Liver (tissue), 8 donors: ENCODE measurements at regions not wholly inside any gene's neighbourhood (a gene's known extent, or its start where the extent isn't known, plus 50 kb on each side); places are given as distances from the start of the nearest gene placed in this dataset.

Experiments
- DNase-seq: peaks from one replicate; pipeline ENCODE4 v3.0.0-alpha.2; 2017; ENCODE audit warnings: low spot score
- H3K27ac ChIP-seq, 2 donors: one replicate each; pipeline ENCODE4 v1.7.0; 2013; ENCODE audit warnings: inconsistent platforms in 2 of 2, low read length in 2 of 2, control low read depth in 1 of 2, low read depth in 1 of 2, mild to moderate bottlenecking in 1 of 2
- H3K27me3 ChIP-seq, 4 donors: one replicate each; pipeline versions ENCODE4 v1.6.1 to v1.7.0; 2013; ENCODE audit warnings: low read length in 3 of 4, inconsistent platforms in 1 of 4, mild to moderate bottlenecking in 1 of 4, moderate library complexity in 1 of 4; ENCODE audit not compliant: control insufficient read depth in 4 of 4, insufficient read depth in 4 of 4
- H3K36me3 ChIP-seq, 4 donors: one replicate each; pipeline versions ENCODE4 v1.6.1 to v1.7.0; 2013; ENCODE audit warnings: low read length in 3 of 4, mild to moderate bottlenecking in 3 of 4, low read depth in 1 of 4, moderate library complexity in 1 of 4; ENCODE audit not compliant: control insufficient read depth in 4 of 4, insufficient read depth in 3 of 4
- H3K4me1 ChIP-seq, 4 donors: one replicate each; pipeline versions ENCODE4 v1.6.1 to v1.7.0; 2013; ENCODE audit warnings: low read length in 3 of 4, mild to moderate bottlenecking in 3 of 4, moderate library complexity in 1 of 4; ENCODE audit not compliant: control insufficient read depth in 4 of 4, insufficient read depth in 4 of 4
- H3K4me3 ChIP-seq, 3 donors: one replicate each; pipeline versions ENCODE4 v1.6.1 to v1.7.0; 2013; ENCODE audit warnings: low read length in 3 of 3, control low read depth in 1 of 3, low read depth in 1 of 3, mild to moderate bottlenecking in 1 of 3
- H3K9ac ChIP-seq, 2 donors: one replicate each; pipeline ENCODE4 v1.7.0; 2013; ENCODE audit warnings: low read length in 2 of 2, mild to moderate bottlenecking in 2 of 2, moderate library complexity in 2 of 2, control low read depth in 1 of 2, low read depth in 1 of 2
- H3K9me3 ChIP-seq, 4 donors: one replicate each; pipeline versions ENCODE4 v1.6.1 to v1.7.0; 2013; ENCODE audit warnings: low read length in 3 of 4; ENCODE audit not compliant: control insufficient read depth in 4 of 4
- CTCF ChIP-seq: fragments of 150-350 bp; IDR thresholded peaks from 2 replicates; pipeline ENCODE4 v1.5.1; 2017; ENCODE audit warnings: improper control_type of control experiment, low read depth, low read length; ENCODE audit not compliant: missing input control
- EGR1 ChIP-seq, 2 donors: IDR thresholded peaks; 2 replicates each; pipeline ENCODE4 v1.6.1; 2016 to 2018; ENCODE audit warnings: antibody characterized with exemption in 2 of 2, low read depth in 2 of 2
- FOXA1 ChIP-seq: IDR thresholded peaks from 2 replicates; pipeline ENCODE4 v1.6.1; 2016; ENCODE audit warnings: antibody characterized with exemption
- FOXA2 ChIP-seq: IDR thresholded peaks from 2 replicates; pipeline ENCODE4 v1.6.1; 2016; ENCODE audit warnings: antibody characterized with exemption
- GABPA ChIP-seq, 2 donors: IDR thresholded peaks in 1 of 2; conservative IDR thresholded peaks in 1 of 2; 2 replicates each; pipeline ENCODE4 v1.6.1; 2016; ENCODE audit warnings: antibody characterized with exemption in 2 of 2, mild to moderate bottlenecking in 1 of 2, moderate library complexity in 1 of 2
- HNF4A ChIP-seq, 2 donors: conservative IDR thresholded peaks; 2 replicates each; pipeline ENCODE4 v1.6.1; 2016; ENCODE audit warnings: antibody characterized with exemption in 2 of 2, mild to moderate bottlenecking in 2 of 2
- HNF4G ChIP-seq: IDR thresholded peaks from 2 replicates; pipeline ENCODE4 v1.6.1; 2016; ENCODE audit warnings: antibody characterized with exemption
- JUND ChIP-seq, 2 donors: IDR thresholded peaks; 2 replicates each; pipeline ENCODE4 v1.6.1; 2016; ENCODE audit warnings: antibody characterized with exemption in 2 of 2
- NR2F2 ChIP-seq: IDR thresholded peaks from 2 replicates; pipeline ENCODE4 v1.6.1; 2016; ENCODE audit warnings: antibody characterized with exemption
- RAD21 ChIP-seq, 2 donors: IDR thresholded peaks; 2 replicates each; pipeline ENCODE4 v1.6.1; 2016; ENCODE audit warnings: antibody characterized with exemption in 2 of 2, mild to moderate bottlenecking in 2 of 2
- REST ChIP-seq: IDR thresholded peaks from 2 replicates; pipeline ENCODE4 v1.6.1; 2016; ENCODE audit warnings: antibody characterized with exemption, mild to moderate bottlenecking
- RXRA ChIP-seq, 2 donors: IDR thresholded peaks; 2 replicates each; pipeline ENCODE4 v1.6.1; 2017 to 2018; ENCODE audit warnings: antibody characterized with exemption in 2 of 2, mild to moderate bottlenecking in 1 of 2
- SP1 ChIP-seq: IDR thresholded peaks from 2 replicates; pipeline ENCODE4 v1.6.1; 2018; ENCODE audit warnings: antibody characterized with exemption, mild to moderate bottlenecking
- TAF1 ChIP-seq: conservative IDR thresholded peaks from 2 replicates; pipeline ENCODE4 v1.6.1; 2016; ENCODE audit warnings: antibody characterized with exemption, mild to moderate bottlenecking
- YY1 ChIP-seq: IDR thresholded peaks from 2 replicates; pipeline ENCODE4 v1.6.1; 2016; ENCODE audit warnings: antibody characterized with exemption, mild to moderate bottlenecking
- WGBS: extraction: QIAGEN DNeasy Blood & Tissue Kit; methylation state at CpG from one replicate; pipeline ENCODE4 v1.1.7; 2013; 5-methylcytosine and 5-hydroxymethylcytosine counted together
- TF ChIP-seq, protein P1 (sequence below): IDR thresholded peaks from 2 replicates; pipeline ENCODE4 v1.6.1; 2016; ENCODE audit warnings: antibody characterized with exemption
- TF ChIP-seq, protein P2 (sequence below): IDR thresholded peaks from 2 replicates; pipeline ENCODE4 v1.6.1; 2016; ENCODE audit warnings: antibody characterized with exemption
- TF ChIP-seq, protein P3 (sequence below): IDR thresholded peaks from 2 replicates; pipeline ENCODE4 v1.6.1; 2016; ENCODE audit warnings: antibody characterized with exemption
- donor health status: healthy.
- donor health status: healthy.
- donor health status: healthy.
- donor health status: healthy.
- donor health status: healthy.

DNA sequence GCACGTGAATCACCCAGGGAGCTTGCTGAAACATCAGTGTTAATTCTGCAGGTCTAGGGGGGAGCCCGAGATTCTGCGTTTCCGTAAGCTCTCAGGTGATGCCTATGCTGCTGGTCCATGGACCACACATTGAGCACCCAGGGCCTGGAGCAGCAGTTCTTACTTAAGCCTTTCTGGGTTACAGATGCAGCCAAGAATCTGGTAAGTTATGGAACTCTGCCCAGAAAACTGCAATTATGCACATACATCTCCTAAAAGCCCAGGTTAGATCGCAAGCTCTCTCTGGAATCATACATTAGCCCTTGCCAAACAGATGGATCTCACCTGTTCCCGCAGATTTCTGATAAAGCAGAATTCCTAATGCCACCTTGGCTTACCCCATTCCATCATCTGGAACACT, 265.9 kb upstream of the SALL1 start:
- Histone ChIP-seq H3K9me3 (no peaks in the 10 kb centered on the region), H3K27me3 (no peaks in the 10 kb centered on the region)
- TF ChIP-seq TAF1 (no peak), SP1 (no peak), NR2F2 (no peak), RXRA (IDR thresholded peaks at IDR 0.05) (no peak), YY1 (no peak), HNF4A (conservative IDR thresholded peaks at IDR 0.05) (no peak), CTCF (no peak), EGR1 (IDR thresholded peaks at IDR 0.05; ENCODE audit: low read depth in 2 of 2) (no peak), FOXA2 (no peak)
- TF ChIP-seq, protein P1, sequence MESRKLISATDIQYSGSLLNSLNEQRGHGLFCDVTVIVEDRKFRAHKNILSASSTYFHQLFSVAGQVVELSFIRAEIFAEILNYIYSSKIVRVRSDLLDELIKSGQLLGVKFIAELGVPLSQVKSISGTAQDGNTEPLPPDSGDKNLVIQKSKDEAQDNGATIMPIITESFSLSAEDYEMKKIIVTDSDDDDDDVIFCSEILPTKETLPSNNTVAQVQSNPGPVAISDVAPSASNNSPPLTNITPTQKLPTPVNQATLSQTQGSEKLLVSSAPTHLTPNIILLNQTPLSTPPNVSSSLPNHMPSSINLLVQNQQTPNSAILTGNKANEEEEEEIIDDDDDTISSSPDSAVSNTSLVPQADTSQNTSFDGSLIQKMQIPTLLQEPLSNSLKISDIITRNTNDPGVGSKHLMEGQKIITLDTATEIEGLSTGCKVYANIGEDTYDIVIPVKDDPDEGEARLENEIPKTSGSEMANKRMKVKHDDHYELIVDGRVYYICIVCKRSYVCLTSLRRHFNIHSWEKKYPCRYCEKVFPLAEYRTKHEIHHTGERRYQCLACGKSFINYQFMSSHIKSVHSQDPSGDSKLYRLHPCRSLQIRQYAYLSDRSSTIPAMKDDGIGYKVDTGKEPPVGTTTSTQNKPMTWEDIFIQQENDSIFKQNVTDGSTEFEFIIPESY: no peak
- TF ChIP-seq, protein P2, sequence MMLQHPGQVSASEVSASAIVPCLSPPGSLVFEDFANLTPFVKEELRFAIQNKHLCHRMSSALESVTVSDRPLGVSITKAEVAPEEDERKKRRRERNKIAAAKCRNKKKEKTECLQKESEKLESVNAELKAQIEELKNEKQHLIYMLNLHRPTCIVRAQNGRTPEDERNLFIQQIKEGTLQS: no peak

GRCh38 chr16:51410125-51410524, 259.1 kb upstream of the SALL1 start:
- no peak for DNase-seq
- Histone ChIP-seq H3K36me3 (no peaks in the 10 kb centered on the region), H3K4me3 (no peak overlapping the region), H3K9ac (no peak overlapping the region), H3K9me3 (no peaks in the 10 kb centered on the region), H3K27ac (peak overlapping the region; percentile 11 to 87), H3K4me1 (peaks cover 5 to 40% (median 25%) of the 10 kb centered on the region in 4 donors), H3K27me3 (no peaks in the 10 kb centered on the region)
- TF ChIP-seq EGR1 (IDR thresholded peaks at IDR 0.05; ENCODE audit: low read depth in 2 of 2) (no peak), YY1 (peak; percentile 26), CTCF (peak; percentile 9), HNF4G (no peak), FOXA1 (no peak), GABPA (IDR thresholded peaks at IDR 0.05 in 1 of 2, conservative IDR thresholded peaks at IDR 0.05 in 1 of 2) (no peak), RAD21 (IDR thresholded peaks at IDR 0.05) (peak; percentile 36 to 48), FOXA2 (no peak), RXRA (IDR thresholded peaks at IDR 0.05) (peak; percentile 16 to 60), TAF1 (no peak), REST (no peak), NR2F2 (no peak), HNF4A (conservative IDR thresholded peaks at IDR 0.05) (peak; percentile 71 to 76), JUND (IDR thresholded peaks at IDR 0.05) (no peak), SP1 (no peak)
- TF ChIP-seq, protein P2: no peak
- TF ChIP-seq, protein P3, sequence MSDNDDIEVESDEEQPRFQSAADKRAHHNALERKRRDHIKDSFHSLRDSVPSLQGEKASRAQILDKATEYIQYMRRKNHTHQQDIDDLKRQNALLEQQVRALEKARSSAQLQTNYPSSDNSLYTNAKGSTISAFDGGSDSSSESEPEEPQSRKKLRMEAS: no peak
- TF ChIP-seq, protein P1: no peak
- WGBS: 60% methylated on average over 2 of the region's 2 CpGs

More for the DNA sequence above, 265.9 kb upstream of the SALL1 start:
- Histone ChIP-seq H3K27ac (no peak overlapping the region), H3K4me1 (peaks cover 0 to 11% (median 1%) of the 10 kb centered on the region in 4 donors), H3K36me3 (no peaks in the 10 kb centered on the region), H3K4me3 (no peak overlapping the region), H3K9ac (no peak overlapping the region)
- DNase-seq: no peak
- WGBS: 81% methylated on average over 6 of the region's 6 CpGs
